ENCODE measurements at regions not wholly inside any gene's neighbourhood (a gene's known extent, or its start where the extent isn't known, plus 50 kb on each side); places are given as distances from the start of the nearest gene placed in this dataset.
"Not testable (repeated sequence)": the region's sequence is repeated elsewhere in the genome, so short reads cannot be mapped to it uniquely, and the experiment has no call there.

DNA sequence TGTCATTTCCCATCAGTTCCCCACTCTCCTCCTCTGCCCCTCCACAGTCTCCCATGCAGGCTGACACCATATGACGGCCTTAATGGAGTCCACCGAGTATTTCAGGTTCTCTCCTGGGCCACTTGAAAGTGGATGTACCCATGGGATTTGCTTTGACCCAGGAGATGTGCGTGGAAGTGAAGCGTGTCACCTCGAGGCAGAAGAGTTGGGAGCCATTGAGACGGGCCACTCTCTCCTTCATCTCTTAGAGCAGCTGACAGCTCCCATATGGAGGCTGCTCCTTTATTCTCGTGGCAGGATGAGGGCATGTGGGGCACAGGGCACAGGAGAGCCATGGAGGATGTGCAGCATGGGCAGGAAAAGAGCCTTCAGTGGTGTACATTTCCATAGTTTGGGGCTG, 144.7 kb upstream of the CRYM start:
- not testable (repeated sequence) for DNase-seq

DNA sequence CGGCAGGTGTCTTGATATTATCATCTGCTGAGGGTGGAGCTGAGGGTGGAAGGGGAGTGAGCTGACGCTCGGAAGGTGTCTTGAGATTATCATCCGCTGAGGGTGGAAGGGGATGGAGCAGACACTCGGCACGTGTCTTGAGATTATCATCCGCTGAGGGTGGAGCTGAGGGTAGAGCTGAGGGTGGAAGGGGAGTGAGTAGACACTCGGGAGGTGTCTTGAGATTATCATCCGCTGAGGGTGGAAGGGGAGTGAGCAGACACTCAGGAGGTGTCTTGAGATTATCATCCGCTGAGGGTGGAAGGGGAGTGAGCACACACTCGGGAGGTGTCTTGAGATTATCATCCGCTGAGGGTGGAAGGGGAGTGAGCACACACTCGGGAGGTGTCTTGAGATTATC, 126.6 kb upstream of the CRYM start:
- not testable (repeated sequence) for DNase-seq

DNA sequence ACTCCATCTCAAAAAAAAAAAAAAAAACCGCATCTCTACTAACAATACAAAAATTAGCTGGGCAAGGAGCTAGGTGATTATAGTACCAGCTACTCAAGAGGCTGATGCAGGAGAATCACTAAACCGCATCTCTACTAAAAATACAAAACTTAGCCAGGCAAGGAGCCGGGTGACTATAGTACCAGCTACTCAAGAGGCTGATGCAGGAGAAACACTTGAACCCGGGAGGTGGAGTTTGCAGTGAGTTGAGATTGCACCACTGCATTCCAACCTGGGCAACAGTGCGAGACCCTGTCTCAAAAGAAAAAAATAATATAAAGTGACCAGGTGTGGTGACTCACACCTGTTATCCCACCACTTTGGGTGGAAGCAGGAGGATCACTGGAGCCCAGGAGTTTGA, 119.8 kb upstream of the CRYM start:
- not testable (repeated sequence) for DNase-seq

DNA sequence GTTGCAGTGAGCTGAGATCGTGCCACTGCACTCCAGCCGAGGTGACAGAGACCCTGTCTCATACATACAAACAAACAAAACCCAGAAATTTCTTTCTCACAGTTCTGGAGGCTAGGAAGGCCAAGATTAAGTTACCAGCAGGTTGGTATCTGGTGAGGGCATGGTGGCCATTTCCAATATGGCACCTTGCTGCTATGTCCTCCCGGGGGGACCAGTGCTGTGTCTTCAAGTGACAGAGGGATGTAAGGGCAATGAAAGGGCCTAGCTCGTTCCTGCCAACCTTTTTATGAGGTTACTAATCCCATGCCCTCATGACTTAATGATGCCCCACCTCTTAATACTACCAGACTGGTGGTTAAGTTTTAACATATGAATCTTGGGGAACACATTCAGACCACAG, 118.5 kb upstream of the CRYM start:
- DNase-seq = not testable (repeated sequence)

DNA sequence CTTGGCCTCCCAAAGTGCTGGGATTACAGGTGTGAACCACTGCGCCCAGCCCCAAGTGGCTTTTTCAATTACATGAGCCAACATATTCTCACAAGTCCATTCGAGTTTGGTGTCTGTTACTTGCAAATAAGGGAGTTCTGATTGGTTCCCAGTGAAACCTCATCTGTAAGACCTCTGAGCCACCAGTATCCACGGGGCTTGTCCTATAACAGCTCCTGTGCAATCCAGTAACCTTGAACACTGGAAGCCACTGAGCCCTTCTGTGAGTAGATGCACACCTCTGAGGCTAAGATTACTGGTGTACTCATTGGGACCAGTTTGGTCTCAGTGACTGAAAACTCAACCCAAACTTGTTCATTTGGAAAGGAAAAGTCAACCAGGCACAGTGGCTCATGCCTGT, 112.5 kb upstream of the CRYM start:
- DNase-seq = not testable (repeated sequence)

DNA sequence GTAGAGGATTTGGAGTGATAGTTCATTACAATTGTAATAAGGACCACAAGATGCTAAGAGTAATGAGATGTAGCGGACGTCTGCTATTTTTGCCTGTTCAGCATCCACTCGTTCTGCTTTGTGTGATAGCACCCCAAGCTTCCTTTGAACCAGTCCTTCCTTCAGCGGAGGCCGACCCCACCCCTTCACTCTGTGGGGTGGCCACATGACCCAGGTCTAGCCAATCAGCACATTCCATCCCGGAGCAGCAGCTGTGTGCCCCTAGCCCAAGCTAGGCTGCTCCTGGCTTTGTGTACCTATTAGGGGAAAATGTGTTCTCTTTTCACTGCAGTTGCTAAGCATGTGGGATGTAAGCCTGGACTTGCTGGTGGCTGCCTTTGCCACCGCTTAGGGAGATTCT, 111.8 kb upstream of the CRYM start:
- DNase-seq = not testable (repeated sequence)

DNA sequence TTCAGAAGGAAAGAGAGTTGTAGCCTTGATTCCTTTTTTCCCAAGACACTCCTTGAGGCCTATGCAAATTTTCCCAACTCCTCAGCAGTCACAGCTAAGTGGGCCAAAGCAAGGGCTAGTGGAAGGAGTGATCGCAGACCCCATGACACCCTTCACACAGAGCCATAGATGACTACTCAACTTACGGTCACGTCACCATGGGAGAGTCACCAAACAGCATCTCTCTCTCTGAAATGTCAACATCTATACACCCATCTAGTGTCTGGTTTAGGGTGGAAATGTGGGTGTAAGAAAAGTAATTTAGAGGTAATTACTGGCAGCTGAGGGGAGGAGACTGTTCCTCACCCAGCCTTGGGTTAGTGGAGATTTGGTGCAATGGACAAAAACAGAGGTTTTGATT, 109.7 kb upstream of the CRYM start:
- not testable (repeated sequence) for DNase-seq

DNA sequence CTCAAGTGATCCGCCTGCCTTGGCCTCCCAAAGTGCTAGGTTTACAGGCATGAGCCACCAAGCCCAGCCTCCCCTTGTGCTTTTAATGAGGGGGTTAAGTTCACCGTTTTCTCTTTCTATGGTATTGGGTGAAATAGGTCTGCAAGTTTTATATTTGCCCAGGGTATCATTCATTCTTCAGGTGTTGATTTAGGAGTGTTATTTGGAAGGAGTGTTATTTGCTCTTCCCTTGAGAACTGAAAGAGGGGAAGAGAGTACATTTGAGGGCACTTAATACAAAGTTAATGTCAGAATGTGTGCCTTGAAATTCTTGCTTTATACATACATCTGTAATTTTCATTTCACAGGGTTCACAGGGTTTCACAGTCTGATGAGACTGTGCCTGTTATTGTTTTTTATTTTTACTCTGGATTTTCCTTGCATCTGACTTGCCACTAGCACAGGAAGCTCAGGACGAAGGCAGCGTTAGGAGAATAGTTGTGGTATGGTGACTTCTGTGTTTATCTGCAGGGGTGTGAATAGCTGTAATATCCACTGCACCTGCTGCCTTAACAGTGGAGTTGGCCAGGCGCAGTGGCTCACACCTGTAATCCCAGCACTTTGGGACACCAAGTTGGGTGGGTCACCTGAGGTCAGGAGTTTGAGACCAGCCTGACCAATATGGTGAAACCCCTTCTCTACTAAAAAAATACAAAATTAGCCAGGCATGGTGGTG, 108.3 kb upstream of the CRYM start:
- DNase-seq = not testable (repeated sequence)

DNA sequence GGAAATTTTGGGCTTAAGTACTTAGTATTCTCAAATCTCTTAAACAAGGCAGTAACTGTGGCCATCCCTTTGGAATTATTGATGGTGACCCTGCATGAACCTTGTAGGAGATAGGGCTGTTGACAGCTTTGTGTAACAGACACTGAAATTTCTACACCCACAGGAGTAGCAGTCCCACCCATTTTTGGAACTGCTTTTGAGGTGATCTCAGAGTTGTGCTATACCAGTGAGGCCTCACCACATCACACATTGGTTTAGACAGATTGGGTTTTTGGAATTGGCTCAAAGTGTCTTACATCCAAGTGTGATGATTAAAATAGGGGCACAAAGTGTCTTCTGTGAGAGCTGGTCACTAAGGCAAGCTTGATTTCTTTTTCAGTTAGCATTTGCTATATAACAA, 105.6 kb upstream of the CRYM start:
- not testable (repeated sequence) for DNase-seq

DNA sequence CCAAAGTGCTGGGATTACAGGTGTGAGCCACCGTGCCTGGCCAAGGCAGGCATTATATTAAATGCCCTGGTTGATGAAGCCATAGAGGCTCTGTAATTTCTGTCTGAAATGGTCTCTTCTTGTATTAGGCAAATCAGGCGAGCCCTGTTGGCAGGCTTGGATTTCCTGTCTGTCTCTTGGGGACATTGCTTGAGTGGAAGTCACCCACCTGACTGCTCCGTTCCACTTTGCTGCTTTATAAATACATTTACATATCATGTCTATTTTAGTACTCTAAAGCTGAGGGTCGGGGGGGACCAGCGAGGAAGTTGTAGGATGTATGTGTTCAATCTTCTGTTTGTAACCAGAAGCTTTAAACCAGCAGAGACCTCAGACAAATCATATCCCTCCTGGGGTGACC, 101.6 kb upstream of the CRYM start:
- not testable (repeated sequence) for DNase-seq

DNA sequence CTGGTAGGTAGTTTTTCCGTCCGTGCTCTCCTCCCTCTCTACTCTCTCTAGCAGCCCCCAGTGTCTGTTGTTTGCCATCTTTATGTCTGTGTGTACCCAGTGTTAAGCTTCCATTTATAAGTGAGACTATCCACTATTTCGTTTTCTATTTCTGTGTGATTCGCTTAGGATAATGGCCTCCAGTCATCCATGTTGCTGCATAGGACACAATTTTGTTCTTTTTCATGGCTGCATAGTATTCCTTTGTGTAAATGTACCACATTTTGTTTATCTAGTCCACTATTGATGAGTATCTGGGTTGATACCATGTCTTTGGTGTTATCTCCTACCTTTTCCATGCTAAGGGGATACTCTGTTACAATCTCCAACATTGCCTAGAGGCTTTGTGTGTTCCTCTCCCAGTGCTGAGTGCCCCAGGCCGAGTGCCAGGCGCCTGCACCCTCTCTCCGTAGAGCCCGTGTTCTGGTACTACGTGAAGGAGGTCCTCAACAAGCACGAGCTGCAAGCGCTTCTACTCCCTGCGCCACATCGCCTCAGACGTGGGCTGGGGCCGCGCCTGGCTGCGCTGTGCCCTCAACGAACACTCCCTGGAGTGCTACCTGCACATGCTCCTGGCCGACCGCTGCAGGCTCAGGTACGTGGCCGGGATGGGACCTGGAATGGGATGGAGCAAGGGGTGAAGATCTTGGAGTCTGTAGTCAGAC, 98.3 kb upstream of the CRYM start:
- DNase-seq = not testable (repeated sequence)

DNA sequence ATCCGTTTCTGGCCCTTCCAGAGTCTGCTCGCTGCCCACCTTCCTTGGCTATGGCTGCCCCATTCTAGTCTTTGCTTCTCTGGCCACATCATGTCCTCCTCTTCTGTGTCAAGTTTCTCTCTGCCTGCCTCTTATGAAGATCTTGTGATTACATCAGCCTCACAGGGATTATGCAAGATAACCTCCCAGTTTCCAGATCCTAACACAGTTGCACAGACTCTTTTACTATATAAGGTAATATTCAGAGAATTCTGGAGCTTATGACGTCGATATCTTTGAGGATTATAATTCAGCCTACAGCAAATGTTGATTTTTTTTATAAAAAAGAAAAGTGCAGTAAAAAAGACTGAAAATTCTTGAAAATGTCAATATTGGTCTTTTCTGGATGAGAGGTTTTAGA, 97.2 kb upstream of the CRYM start:
- not testable (repeated sequence) for DNase-seq

DNA sequence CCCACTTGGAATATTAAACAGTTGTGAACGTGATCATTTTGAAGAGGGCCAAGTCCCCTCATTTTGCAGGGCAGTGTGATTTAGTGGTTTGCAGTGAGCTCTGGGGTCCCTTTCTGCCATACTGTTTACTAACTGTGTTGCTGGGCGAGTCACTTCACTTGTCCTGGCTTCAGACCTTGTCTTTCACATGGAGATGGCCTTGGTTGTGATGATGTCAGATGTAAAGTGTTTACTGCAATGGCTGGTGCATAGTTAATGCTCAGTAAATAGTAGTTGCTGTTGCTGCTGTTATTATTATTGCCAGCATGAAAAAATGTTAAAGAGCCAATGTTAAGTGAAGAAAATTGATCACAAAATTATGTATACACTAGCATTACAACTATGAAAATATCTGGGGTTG, 95.4 kb upstream of the CRYM start:
- not testable (repeated sequence) for DNase-seq

DNA sequence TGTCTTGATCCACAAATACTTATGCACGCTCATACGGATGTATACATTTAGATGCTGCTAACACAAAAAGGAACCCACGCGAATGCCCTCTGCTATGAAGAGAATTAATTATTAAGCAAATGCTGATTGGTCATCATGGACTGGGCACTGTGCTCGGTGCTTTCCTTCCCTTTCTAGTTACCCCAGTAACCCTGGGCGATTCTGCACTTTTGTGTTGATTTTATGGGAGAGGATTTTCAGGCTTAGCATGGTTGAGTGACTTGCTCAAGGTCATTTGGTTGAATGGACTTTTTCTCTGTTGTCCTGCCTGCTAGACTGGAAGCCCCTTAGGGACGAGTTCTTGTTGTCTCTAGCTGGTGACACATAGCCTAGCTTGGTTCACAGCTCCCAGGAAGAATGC, 94.8 kb upstream of the CRYM start:
- DNase-seq = not testable (repeated sequence)

DNA sequence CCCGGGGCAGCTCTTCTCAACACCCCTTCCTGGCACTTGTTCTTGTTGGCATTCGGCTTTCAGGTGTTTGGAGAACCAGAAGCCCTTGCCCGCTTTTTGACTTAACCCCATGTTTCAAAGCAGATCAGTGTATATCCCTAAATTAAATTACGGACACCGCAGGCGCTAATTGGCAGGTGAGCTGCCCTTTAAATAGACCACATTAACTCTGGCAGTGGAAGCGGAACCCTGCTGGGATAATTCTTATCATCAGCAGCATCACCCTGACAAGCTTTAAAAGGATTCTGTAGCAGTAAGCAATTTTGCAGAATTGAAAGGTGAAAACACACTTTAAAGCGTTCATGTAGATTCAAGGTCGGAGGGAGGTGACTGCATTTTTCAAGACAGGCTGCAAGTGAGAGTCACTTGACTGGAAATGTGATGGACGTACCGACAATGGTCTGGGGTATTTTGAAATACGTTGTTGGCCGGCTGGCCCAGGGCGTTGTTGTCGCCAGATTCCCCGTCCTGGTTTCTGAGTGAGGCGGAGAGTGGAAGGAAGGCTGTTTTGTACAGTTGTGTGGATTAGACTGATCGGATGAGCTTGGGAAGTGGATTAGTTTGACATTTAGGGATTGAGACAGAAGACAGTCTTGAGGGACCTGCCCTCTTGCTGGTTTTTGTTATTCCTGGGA, 94.2 kb upstream of the CRYM start:
- not testable (repeated sequence) for DNase-seq

DNA sequence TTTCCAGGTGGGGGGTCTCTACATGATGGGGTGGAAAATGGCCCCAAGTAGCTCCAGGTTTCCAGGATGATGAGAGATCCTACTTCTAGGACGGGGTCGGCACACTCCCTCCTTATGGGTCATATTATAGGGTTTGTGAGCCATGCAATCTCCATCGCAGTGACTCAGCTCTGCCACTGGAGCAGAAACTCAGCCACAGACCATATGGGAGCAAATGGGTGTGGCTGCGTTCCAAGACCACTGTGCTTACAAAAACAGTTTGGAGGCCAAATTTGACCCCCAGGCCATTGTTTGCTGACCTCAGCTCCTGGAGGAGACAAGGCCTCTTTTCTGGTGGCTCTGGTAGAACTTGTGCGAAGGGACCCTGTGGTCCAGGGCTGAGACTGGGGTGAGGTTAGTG, 92.7 kb upstream of the CRYM start:
- DNase-seq = not testable (repeated sequence)

DNA sequence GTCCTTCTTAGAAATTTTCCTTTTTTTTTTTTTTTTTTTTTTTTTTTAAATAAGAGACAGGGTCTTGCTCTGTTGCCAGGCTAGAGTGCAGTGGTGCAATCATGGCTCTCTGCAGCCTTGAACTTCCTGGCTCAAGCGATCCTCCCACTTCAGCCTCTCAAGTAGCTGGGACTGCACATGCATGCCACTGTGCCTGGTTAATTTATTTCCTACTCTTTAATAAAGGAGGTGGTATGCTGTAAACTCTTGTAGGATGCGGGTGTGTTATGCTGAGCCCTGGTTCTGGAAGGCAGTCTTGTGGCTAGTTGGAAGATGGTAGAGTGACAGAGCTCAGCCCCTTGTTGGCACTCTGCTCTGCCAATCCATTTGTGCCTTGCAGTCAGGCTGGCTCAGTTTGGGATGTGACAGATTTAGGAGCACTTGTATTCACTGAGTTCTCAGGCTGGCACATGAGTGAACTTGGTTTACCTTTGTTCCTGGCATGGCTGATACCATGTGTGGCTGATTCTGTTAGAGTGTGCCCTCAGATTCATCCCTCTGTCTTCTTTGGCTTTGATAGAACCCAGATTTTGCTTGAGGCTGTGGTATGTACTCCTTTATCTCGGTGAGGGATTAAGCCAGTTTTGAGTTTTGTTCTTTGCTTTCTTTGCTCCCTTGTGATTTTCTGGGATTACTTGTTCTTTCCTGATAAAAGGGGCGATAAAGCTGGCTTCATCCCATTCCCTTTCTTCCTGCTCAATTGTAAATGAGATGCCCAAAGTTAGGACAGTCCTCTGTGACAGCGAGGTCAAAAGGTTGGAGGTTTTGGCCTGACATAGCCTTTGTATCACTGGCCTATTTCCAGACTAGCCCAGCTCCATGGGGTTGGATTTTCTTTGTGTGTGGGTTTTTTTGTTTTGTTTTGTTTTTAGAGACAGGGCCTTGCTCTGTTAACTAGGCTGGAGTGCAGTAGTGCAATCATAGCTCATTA, 91.2 kb upstream of the CRYM start:
- not testable (repeated sequence) for DNase-seq

DNA sequence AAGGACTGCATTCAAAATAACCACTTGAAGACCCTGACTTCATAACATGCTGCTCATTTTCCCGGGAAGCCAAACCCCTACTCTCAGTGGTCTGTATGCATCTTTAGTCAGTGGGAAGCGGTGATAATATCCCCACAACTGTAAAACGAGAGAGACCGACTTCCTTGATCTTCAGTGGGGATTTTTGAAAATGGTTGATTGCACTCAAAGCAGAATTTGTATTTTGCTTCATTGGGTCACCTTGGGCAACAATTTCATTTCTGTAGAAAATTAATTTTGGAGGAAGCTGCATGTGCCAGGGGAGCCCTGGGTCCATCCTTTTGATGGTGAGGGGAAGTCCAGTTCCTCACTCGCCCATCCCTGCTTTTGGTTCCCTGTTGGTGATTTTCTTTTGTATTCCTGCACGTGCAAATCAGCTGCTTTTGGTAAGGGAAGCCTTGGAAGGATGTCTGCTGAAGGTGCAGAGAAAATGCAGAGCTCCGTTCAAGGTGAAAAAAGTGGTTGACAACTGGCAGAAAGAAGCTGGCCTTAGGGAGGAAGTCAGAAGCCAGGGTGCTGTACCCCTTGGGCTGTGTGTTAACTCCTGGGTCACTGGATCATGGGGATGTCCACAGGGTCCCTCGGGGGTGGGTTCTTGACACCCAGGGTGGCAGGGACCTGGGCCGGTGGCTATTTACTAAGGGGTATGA, 89.8 kb upstream of the CRYM start:
- DNase-seq = not testable (repeated sequence)

DNA sequence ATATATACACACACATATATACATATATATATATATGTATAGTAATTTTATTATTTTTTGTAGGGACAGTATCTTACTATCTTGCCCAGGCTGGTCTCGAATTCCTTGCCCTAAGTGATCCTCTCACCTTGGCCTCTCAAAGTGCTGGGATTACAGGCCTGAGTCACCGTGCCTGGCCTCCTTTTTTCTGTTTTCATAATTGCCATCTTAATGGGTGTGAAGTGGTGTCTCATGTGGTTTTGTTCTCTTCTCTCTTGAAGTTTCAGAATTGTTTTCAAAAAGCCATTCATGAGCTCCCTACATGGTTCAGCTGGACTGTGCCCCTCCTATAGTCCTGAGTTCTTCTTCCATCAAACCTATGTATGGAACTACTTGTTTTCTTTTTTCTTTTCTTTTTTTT, 88.9 kb upstream of the CRYM start:
- not testable (repeated sequence) for DNase-seq

DNA sequence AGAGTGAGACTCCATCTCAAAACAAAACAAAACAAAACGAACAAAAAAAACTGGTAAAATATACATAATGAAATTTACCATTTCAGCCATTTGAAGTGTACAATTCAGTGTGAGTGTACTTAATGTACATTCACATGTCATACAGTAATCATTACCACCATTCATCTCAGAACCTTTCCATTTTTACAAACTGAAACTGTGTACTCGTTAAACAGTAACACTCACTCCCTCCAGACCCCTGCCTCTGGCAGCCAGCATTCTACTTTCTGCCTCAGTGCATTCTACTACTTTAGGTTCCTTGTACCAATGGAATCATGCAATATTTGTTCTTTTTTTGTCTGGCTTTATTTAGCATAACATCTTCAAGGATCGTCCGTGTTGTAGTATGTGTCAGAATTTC, 87.5 kb upstream of the CRYM start:
- not testable (repeated sequence) for DNase-seq

DNA sequence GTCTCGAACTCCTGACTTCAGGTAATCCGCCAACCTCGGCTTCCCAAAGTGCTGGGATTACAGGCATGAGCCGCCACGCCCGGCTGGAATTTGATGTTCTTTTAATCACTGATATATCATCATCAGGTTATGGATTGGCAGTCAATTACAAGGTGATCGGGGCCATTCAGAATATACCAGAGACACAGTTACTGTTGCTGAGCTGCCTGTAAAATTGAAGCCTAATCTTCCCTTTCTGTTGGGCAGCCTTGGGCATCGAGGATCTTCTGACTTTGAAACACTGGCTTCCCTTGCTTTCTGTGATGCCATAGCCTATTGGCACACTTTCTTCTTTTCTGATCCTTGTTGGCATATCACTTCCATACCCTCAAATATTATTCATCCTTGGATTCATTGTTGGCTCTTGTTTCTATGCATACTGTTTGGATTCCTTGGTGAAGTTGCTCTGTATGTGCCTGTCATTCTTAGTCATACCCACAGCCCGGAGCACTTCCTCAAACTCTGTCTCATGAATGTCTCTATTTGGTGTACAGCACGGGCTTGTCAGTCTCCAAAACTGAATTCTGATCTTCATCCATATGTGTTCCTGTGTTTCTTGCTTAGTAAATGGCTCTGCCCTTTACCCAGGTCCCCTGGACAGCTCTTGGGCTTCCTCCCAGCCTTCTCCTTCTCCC, 85.6 kb upstream of the CRYM start:
- not testable (repeated sequence) for DNase-seq
